Mesothelial cell of epicardium (in vitro differentiated cells): ENCODE measurements at regions not wholly inside any gene's neighbourhood (a gene's known extent, or its start where the extent isn't known, plus 50 kb on each side); places are given as distances from the start of the nearest gene placed in this dataset.

Experiments
- DNase-seq, 2 experiments: peaks; one replicate each; pipeline ENCODE4 v3.0.0; 2021; ENCODE audit warnings: low spot score in 2 of 2; ENCODE audit not compliant: unreplicated experiment in 2 of 2
- H3K27ac Mint-ChIP-seq: 2 replicates; pipeline ENCODE4 v1.8.0; 2021; ENCODE audit warnings: mixed read lengths
- H3K27me3 Mint-ChIP-seq: 2 replicates; pipeline ENCODE4 v1.8.0; 2021; ENCODE audit warnings: low read depth, mixed read lengths
- H3K36me3 Mint-ChIP-seq: 2 replicates; pipeline ENCODE4 v1.8.0; 2021; ENCODE audit warnings: mixed read lengths
- H3K4me1 Mint-ChIP-seq: 2 replicates; pipeline ENCODE4 v1.8.0; 2021; ENCODE audit warnings: mixed read lengths
- H3K4me3 Mint-ChIP-seq: 2 replicates; pipeline ENCODE4 v1.8.0; 2021; ENCODE audit warnings: mild to moderate bottlenecking, moderate library complexity, mixed read lengths
- H3K9me3 Mint-ChIP-seq: 2 replicates; pipeline ENCODE4 v1.8.0; 2021; ENCODE audit warnings: mixed read lengths
- TF ChIP-seq, protein P1 (sequence below): fragments of 200-600 bp; sonication (generic); IDR thresholded peaks from one replicate; pipeline ENCODE4 v1.5.0; 2021; ENCODE audit warnings: antibody characterized with exemption; ENCODE audit not compliant: unreplicated experiment

DNA sequence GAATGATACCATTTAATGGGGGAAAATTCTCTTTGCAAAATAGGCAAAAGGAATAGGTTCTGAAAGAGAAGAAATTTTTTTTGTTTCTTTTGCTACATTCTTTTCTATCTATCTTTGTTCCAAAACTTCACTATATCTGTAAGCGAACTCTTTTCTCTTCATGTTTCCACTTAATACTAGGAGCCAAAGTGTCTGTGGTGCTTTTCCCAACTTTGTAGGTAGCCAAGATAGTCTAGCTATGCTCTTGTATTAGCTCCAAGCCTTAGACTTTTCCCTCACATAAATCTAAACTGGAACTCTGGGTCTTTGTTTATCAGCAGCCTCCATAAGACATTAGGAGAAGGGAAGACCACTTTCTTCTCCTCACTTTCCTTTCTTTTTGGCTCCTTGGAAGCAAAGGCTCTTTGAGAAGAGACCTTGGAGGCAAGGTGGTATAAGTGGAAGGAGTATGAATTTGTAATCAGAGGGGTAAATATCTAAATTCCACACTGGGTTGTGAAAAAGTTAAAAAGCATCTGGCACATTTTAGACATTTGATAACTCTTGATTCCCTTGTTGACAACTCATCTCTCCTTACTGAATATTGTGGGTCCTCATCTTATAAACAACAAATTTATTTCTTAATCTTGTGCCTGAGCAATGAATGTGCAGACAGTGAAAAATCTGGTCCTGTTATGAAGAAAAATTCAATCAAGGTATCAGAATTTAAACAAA is 130.0 kb downstream of the EHF start:
- Mint-ChIP-seq H3K36me3 (peaks cover 37% of the 10 kb centered on the region), H3K9me3 (peaks cover 5% of the 10 kb centered on the region), H3K4me3 (no peak overlapping the region), H3K27me3 (no peaks in the 10 kb centered on the region), H3K4me1 (no peaks in the 10 kb centered on the region), H3K27ac (no peak overlapping the region)
- TF ChIP-seq, protein P1, sequence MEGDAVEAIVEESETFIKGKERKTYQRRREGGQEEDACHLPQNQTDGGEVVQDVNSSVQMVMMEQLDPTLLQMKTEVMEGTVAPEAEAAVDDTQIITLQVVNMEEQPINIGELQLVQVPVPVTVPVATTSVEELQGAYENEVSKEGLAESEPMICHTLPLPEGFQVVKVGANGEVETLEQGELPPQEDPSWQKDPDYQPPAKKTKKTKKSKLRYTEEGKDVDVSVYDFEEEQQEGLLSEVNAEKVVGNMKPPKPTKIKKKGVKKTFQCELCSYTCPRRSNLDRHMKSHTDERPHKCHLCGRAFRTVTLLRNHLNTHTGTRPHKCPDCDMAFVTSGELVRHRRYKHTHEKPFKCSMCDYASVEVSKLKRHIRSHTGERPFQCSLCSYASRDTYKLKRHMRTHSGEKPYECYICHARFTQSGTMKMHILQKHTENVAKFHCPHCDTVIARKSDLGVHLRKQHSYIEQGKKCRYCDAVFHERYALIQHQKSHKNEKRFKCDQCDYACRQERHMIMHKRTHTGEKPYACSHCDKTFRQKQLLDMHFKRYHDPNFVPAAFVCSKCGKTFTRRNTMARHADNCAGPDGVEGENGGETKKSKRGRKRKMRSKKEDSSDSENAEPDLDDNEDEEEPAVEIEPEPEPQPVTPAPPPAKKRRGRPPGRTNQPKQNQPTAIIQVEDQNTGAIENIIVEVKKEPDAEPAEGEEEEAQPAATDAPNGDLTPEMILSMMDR: no peak
- no peak for DNase-seq

DNA sequence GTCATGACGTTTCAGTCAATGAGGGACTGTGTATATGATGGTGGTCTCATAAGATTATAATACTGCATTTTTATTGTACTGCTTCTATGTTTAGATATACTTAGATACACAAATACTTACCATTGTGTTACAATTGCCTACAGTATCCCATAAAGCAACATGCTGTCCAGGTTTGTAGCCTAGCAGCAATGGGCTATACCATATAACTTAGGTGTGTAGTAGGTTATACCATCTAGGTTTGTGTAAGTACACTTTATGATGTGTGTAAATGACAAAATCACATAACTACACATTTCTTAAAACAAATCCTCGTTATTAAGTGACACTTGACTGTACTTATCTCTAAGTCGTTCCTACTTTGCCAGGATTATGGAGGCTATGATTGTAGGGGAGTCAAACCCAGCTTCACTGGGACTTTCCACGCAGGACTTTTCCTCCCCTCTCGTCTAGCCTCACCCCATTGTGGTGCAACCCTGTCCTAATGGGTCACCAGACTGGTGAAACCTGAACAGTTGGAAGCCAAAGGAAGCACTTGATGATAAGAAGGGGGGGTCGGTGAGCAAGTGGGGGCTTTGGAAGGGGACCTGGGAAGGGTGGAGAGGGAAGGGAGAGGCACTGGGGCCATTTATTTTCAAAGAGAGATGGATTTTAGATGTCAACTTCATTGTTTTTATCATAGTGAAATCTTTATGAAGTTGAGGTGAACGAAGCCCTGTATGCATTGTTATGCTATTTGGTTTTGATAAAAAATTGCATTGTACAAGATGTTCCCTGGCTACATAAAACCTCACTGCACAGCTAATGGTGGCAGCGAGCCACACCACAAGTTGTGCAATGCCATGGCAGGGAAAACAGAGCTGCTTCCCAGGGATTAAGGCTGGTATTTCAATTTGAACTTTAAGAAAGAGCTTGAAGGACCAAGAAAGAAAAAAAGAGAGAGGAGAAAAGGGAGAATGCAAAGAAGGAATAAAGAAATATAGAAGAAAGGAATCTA is 129.1 kb downstream of the EHF start:
- Mint-ChIP-seq H3K27me3 (no peaks in the 10 kb centered on the region), H3K27ac (no peak overlapping the region), H3K36me3 (peaks cover 32% of the 10 kb centered on the region), H3K4me3 (no peak overlapping the region), H3K4me1 (peaks cover 2% of the 10 kb centered on the region), H3K9me3 (peaks cover 5% of the 10 kb centered on the region)
- no peak for DNase-seq
- TF ChIP-seq, protein P1: no peak

DNA sequence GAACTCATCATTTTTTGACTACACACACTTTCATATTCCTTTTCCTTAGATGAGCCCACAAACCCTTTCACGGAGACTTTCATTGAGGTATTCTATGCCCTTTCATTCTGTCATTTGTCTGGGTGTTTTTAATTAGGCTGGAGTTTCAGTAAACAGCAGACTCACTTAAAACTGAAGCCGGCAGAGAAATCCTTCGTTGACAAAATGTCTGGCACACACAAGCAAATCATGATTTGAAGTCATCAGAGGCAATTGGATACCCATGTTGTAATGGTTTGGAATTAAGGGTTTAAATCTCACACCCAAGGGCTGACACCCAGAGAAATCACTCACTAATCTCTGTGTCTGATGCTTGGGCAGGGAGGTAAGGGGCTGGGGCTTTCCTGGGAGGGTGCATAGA is 127.1 kb downstream of the EHF start:
- Mint-ChIP-seq H3K27ac (no peak overlapping the region), H3K4me1 (peaks cover 2% of the 10 kb centered on the region), H3K4me3 (no peak overlapping the region), H3K27me3 (no peaks in the 10 kb centered on the region), H3K36me3 (peaks cover 30% of the 10 kb centered on the region), H3K9me3 (peaks cover 5% of the 10 kb centered on the region)
- DNase-seq: no peak
- TF ChIP-seq, protein P1: no peak

DNA sequence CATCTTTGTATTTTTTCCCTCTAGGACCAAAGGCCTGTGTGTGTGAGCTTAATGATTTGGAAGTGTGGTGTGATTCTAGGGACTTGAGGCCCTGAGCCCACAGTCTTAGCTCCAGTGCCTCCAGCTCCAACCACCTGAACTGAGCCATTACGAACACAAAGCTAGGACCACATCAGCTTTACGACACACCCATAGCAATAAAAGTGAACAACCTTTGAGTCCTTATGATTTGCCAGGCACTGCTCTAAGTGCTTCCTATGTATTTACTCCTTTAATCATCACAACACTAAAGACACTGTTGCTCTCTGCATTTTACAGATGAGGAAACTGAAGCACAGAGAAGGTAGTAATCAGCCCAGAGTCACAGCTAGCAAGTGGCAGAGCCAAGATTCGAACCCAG is 126.4 kb downstream of the EHF start:
- no peaks in the 10 kb centered on the region for H3K27me3 Mint-ChIP-seq
- peaks cover 28% of the 10 kb centered on the region for H3K36me3 Mint-ChIP-seq
- DNase-seq: no peak
- H3K9me3 Mint-ChIP-seq: peaks cover 5% of the 10 kb centered on the region
- H3K4me1 Mint-ChIP-seq: peaks cover 2% of the 10 kb centered on the region
- no peak overlapping the region for H3K27ac Mint-ChIP-seq
- no peak overlapping the region for H3K4me3 Mint-ChIP-seq
- TF ChIP-seq, protein P1: no peak

DNA sequence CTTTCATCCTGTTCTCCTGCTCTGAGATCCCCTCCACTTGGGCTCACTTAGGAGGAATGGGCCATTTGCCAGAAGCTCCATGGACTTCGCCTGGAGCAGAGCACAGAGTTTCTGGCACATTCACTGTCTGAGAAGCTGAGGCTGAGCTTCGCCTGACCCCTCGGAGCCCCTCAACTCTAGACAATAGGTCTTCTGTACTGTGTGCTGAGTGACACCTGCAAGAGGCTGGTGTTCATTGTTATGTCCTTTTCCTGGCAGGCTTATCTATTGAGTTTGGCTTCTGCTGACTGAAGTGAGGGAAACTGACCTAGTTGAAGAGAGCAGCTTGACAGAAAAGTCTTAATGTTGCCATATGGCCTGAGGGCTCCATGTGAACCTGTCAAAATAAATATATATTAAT is 124.3 kb downstream of the EHF start:
- H3K9me3 Mint-ChIP-seq: peaks cover 23% of the 10 kb centered on the region
- H3K4me1 Mint-ChIP-seq: peaks cover 2% of the 10 kb centered on the region
- H3K27ac Mint-ChIP-seq: no peak overlapping the region
- peaks cover 27% of the 10 kb centered on the region for H3K36me3 Mint-ChIP-seq
- no peak for DNase-seq
- H3K4me3 Mint-ChIP-seq: no peak overlapping the region
- TF ChIP-seq, protein P1: no peak
- no peaks in the 10 kb centered on the region for H3K27me3 Mint-ChIP-seq
